ENCODE measurements at regions not wholly inside any gene's neighbourhood (a gene's known extent, or its start where the extent isn't known, plus 50 kb on each side); places are given as distances from the start of the nearest gene placed in this dataset.

- H3K27me3 ChIP-seq (ENCODE audit: control insufficient read depth, insufficient read depth, low read length) = no peaks in the 10 kb centered on the region
Measured at GRCh38 chr5:5783021-5783420, 360.5 kb downstream of the ICE1 start.

DNA sequence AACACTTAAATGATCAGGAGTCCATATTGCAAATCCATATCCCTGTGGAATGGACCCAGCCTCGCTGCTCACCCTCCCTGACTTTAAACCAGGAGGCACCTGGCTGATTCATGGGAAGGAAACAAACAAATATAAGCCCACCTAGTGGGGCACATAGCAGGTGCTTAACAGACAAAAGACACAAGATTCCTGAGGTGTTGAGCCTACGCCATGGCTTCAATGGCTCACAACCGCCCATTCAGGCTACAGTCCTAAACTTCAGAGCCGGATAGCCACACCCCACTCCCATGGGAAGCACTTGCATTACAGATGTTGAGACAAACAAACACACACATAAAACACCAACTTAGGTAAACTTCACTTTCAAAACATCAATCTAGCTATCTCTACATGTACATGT, 359.9 kb downstream of the ICE1 start:
- no peaks in the 10 kb centered on the region for H3K27me3 ChIP-seq (ENCODE audit: control insufficient read depth, insufficient read depth, low read length)
- no peak overlapping the region for H3K4me3 ChIP-seq (ENCODE audit: low read length)
- no peak overlapping the region for H3K27ac ChIP-seq (ENCODE audit: low read depth, low read length)
- no peak overlapping the region for H3K9ac ChIP-seq (ENCODE audit: low read length)
- no peaks in the 10 kb centered on the region for H3K36me3 ChIP-seq (ENCODE audit: control insufficient read depth, insufficient read depth, low read length)
- H3K4me1 ChIP-seq (ENCODE audit: control insufficient read depth, insufficient read depth, low read length) = no peaks in the 10 kb centered on the region

More at GRCh38 chr5:5783021-5783420, 360.5 kb downstream of the ICE1 start:
- Histone ChIP-seq H3K4me3 (ENCODE audit: low read length) (no peak overlapping the region), H3K36me3 (ENCODE audit: control insufficient read depth, insufficient read depth, low read length) (no peaks in the 10 kb centered on the region), H3K4me1 (ENCODE audit: control insufficient read depth, insufficient read depth, low read length) (no peaks in the 10 kb centered on the region), H3K9ac (ENCODE audit: low read length) (no peak overlapping the region), H3K27ac (ENCODE audit: low read depth, low read length) (no peak overlapping the region)

DNA sequence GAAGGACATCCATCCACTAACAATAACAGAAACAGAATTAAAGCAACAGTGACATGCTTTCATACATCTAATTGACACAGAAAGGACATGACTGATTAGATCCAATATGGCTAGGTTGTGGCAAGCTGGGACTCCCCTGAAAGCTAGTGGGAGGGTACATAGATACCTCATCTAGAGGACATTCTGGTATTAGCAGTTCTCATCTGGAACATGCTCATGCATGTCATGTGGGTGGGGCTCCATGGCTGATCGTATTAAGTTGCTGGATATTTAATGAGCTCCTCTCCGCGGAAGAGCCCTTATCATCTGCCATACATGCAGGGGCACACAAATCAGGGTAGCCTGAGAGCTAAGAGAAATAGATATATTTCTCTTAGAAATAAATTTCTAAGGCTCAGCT, 358.9 kb downstream of the ICE1 start:
- H3K4me1 ChIP-seq (ENCODE audit: control insufficient read depth, insufficient read depth, low read length) = no peaks in the 10 kb centered on the region

DNA sequence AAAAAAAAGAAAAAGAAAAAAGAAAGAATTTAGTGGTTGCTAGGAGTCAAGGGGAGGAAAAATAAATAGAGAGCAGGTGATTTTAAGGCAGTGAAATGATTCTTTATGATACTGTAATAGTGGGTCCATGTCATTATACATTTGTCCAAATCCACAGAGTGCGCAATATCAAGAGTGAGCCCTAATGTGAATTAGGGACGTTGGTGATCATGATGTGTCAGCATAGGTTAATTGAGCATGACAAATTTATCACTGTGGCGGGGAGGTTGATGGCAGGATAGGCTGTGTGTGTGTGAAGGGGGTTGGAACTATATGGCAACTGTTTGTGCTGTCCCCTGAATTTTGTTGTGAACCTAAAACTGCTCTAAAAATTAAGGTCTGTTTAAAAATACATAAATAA, 357.8 kb downstream of the ICE1 start:
- Histone ChIP-seq H3K36me3 (ENCODE audit: control insufficient read depth, insufficient read depth, low read length) (no peaks in the 10 kb centered on the region), H3K9ac (ENCODE audit: low read length) (no peak overlapping the region), H3K27ac (ENCODE audit: low read depth, low read length) (no peak overlapping the region), H3K27me3 (ENCODE audit: control insufficient read depth, insufficient read depth, low read length) (no peaks in the 10 kb centered on the region), H3K4me1 (ENCODE audit: control insufficient read depth, insufficient read depth, low read length) (no peaks in the 10 kb centered on the region), H3K4me3 (ENCODE audit: low read length) (no peak overlapping the region)

More for the DNA sequence above, 358.9 kb downstream of the ICE1 start:
- no peak overlapping the region for H3K27ac ChIP-seq (ENCODE audit: low read depth, low read length)
- no peak overlapping the region for H3K4me3 ChIP-seq (ENCODE audit: low read length)
- H3K9ac ChIP-seq (ENCODE audit: low read length) = no peak overlapping the region
- no peaks in the 10 kb centered on the region for H3K36me3 ChIP-seq (ENCODE audit: control insufficient read depth, insufficient read depth, low read length)
- H3K27me3 ChIP-seq (ENCODE audit: control insufficient read depth, insufficient read depth, low read length) = no peaks in the 10 kb centered on the region

GRCh38 chr5:5777013-5777412, 354.5 kb downstream of the ICE1 start:
- no peaks in the 10 kb centered on the region for H3K36me3 ChIP-seq (ENCODE audit: control insufficient read depth, insufficient read depth, low read length)
- no peak overlapping the region for H3K27ac ChIP-seq (ENCODE audit: low read depth, low read length)
- H3K27me3 ChIP-seq (ENCODE audit: control insufficient read depth, insufficient read depth, low read length) = no peaks in the 10 kb centered on the region
- H3K9ac ChIP-seq (ENCODE audit: low read length) = no peak overlapping the region
- no peaks in the 10 kb centered on the region for H3K4me1 ChIP-seq (ENCODE audit: control insufficient read depth, insufficient read depth, low read length)
- no peak overlapping the region for H3K4me3 ChIP-seq (ENCODE audit: low read length)

- Histone ChIP-seq H3K4me3 (ENCODE audit: low read length) (no peak overlapping the region), H3K36me3 (ENCODE audit: control insufficient read depth, insufficient read depth, low read length) (no peaks in the 10 kb centered on the region), H3K27ac (ENCODE audit: low read depth, low read length) (no peak overlapping the region)
Measured at GRCh38 chr5:5772202-5772601, 349.7 kb downstream of the ICE1 start.

GRCh38 chr5:5770825-5771224, 348.3 kb downstream of the ICE1 start:
- H3K4me1 ChIP-seq (ENCODE audit: control insufficient read depth, insufficient read depth, low read length) = no peaks in the 10 kb centered on the region
- no peak overlapping the region for H3K27ac ChIP-seq (ENCODE audit: low read depth, low read length)
- H3K36me3 ChIP-seq (ENCODE audit: control insufficient read depth, insufficient read depth, low read length) = no peaks in the 10 kb centered on the region
- H3K27me3 ChIP-seq (ENCODE audit: control insufficient read depth, insufficient read depth, low read length) = no peaks in the 10 kb centered on the region
- no peak overlapping the region for H3K9ac ChIP-seq (ENCODE audit: low read length)
- no peak overlapping the region for H3K4me3 ChIP-seq (ENCODE audit: low read length)

More at GRCh38 chr5:5772202-5772601, 349.7 kb downstream of the ICE1 start:
- H3K27me3 ChIP-seq (ENCODE audit: control insufficient read depth, insufficient read depth, low read length) = no peaks in the 10 kb centered on the region
- no peak overlapping the region for H3K9ac ChIP-seq (ENCODE audit: low read length)
- no peaks in the 10 kb centered on the region for H3K4me1 ChIP-seq (ENCODE audit: control insufficient read depth, insufficient read depth, low read length)

DNA sequence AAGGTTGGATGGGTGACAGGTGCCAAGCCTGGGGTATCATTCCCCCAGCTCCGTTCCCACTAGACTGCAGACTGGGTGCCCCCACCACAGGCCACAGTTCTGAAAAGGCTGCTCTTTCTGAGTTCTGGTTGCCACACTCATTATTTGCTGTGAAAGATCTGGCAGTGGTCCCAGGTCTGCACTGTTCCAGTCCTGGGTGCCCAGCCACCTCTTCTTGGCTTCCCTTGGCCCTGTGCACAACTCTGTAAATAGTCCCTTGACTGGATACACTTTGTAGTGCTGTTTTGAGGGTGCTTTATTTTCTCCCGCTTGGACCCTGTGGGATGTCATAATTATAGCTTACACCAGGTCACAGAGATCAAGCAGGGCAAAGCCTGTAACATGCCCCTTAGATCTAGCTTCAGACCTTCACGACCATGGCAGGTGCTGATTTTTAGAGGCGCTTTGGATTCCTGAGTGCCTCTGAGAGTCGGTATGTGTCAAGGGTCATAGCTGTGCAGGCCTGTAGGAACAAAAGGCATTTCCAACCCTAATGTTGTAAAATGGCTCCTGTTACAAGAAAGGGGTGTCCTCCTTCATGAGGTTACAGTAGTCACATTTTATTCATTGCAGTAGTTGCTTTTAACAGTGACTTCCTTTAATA, 344.9 kb downstream of the ICE1 start:
- Histone ChIP-seq H3K36me3 (ENCODE audit: control insufficient read depth, insufficient read depth, low read length) (no peaks in the 10 kb centered on the region), H3K9ac (ENCODE audit: low read length) (no peak overlapping the region), H3K4me3 (ENCODE audit: low read length) (no peak overlapping the region), H3K4me1 (ENCODE audit: control insufficient read depth, insufficient read depth, low read length) (no peaks in the 10 kb centered on the region), H3K27me3 (ENCODE audit: control insufficient read depth, insufficient read depth, low read length) (no peaks in the 10 kb centered on the region), H3K27ac (ENCODE audit: low read depth, low read length) (no peak overlapping the region)

DNA sequence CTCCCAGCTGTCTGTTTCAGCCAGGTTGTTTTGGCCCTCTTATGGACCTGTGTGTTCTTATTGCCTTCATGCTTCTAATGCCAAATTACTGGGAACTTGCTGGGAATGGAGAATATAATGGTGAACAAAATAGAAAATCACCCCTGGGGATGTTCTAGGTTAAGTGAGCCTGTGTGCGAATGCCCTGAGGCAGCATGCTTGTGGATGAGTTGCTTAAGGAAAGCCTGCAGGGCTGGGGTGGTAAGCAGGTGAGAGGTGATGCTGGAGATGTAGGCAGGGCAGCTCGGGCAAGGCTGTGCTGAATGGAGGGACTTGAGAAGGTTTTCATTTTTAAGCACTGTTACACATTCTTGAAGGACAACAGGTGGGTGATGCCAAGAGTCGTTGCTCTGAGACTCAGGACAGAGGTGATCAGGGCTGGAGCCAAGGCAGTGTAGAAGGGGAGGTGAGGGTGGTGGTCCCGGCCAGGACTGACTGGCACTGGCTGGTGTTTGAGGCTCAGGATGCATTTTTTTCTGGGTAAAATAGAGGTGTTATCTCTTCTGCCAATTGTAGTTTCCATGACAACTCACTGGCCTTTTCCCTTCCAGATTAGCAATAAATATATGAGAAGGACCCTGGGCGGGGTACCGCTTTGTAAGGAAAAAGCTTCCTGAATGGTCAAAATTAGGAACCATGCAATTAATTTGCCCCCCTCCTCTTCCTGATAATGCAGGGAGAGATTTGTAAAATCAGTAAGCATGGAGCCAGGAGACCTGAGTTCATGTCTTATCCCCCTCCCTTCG, 342.8 kb downstream of the ICE1 start:
- H3K27ac ChIP-seq (ENCODE audit: low read depth, low read length) = no peak overlapping the region
- no peak overlapping the region for H3K4me3 ChIP-seq (ENCODE audit: low read length)
- H3K9ac ChIP-seq (ENCODE audit: low read length) = no peak overlapping the region
- no peaks in the 10 kb centered on the region for H3K27me3 ChIP-seq (ENCODE audit: control insufficient read depth, insufficient read depth, low read length)
- H3K4me1 ChIP-seq (ENCODE audit: control insufficient read depth, insufficient read depth, low read length) = no peaks in the 10 kb centered on the region
- H3K36me3 ChIP-seq (ENCODE audit: control insufficient read depth, insufficient read depth, low read length) = no peaks in the 10 kb centered on the region

GRCh38 chr5:5764246-5764645, 341.8 kb downstream of the ICE1 start:
- Histone ChIP-seq H3K4me3 (ENCODE audit: low read length) (no peak overlapping the region), H3K36me3 (ENCODE audit: control insufficient read depth, insufficient read depth, low read length) (no peaks in the 10 kb centered on the region)

GRCh38 chr5:5756762-5757161, 334.3 kb downstream of the ICE1 start:
- Histone ChIP-seq H3K36me3 (ENCODE audit: control insufficient read depth, insufficient read depth, low read length) (no peaks in the 10 kb centered on the region), H3K4me1 (ENCODE audit: control insufficient read depth, insufficient read depth, low read length) (no peaks in the 10 kb centered on the region), H3K27me3 (ENCODE audit: control insufficient read depth, insufficient read depth, low read length) (no peaks in the 10 kb centered on the region), H3K9ac (ENCODE audit: low read length) (no peak overlapping the region), H3K4me3 (ENCODE audit: low read length) (no peak overlapping the region), H3K27ac (ENCODE audit: low read depth, low read length) (no peak overlapping the region)

More at GRCh38 chr5:5764246-5764645, 341.8 kb downstream of the ICE1 start:
- Histone ChIP-seq H3K9ac (ENCODE audit: low read length) (no peak overlapping the region), H3K4me1 (ENCODE audit: control insufficient read depth, insufficient read depth, low read length) (no peaks in the 10 kb centered on the region), H3K27me3 (ENCODE audit: control insufficient read depth, insufficient read depth, low read length) (no peaks in the 10 kb centered on the region), H3K27ac (ENCODE audit: low read depth, low read length) (no peak overlapping the region)

DNA sequence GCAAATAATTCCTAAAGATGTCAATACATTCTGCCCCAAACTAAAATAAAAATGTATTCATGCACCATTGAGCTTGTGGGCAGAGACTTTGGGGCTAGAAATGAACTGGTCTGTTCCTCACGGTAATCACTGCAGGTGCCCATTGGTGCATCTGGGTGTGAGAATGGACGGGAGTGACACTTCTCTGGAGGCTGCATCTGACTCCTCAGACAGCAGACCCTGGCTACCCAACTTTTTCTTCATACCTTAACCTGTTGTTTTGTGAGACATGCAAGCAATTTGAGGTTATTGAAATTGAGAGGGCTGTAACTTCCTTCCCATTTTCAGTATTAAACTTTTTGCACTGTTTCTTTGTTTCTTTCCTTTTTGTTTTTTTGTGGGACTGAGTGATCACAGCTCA, 333.4 kb downstream of the ICE1 start:
- Histone ChIP-seq H3K36me3 (ENCODE audit: control insufficient read depth, insufficient read depth, low read length) (no peaks in the 10 kb centered on the region), H3K9ac (ENCODE audit: low read length) (no peak overlapping the region), H3K4me1 (ENCODE audit: control insufficient read depth, insufficient read depth, low read length) (no peaks in the 10 kb centered on the region), H3K4me3 (ENCODE audit: low read length) (no peak overlapping the region), H3K27me3 (ENCODE audit: control insufficient read depth, insufficient read depth, low read length) (no peaks in the 10 kb centered on the region), H3K27ac (ENCODE audit: low read depth, low read length) (no peak overlapping the region)

GRCh38 chr5:5752844-5753243, 330.4 kb downstream of the ICE1 start:
- H3K4me3 ChIP-seq (ENCODE audit: low read length) = no peak overlapping the region
- no peaks in the 10 kb centered on the region for H3K4me1 ChIP-seq (ENCODE audit: control insufficient read depth, insufficient read depth, low read length)
- no peaks in the 10 kb centered on the region for H3K36me3 ChIP-seq (ENCODE audit: control insufficient read depth, insufficient read depth, low read length)
- H3K27me3 ChIP-seq (ENCODE audit: control insufficient read depth, insufficient read depth, low read length) = no peaks in the 10 kb centered on the region
- no peak overlapping the region for H3K27ac ChIP-seq (ENCODE audit: low read depth, low read length)
- no peak overlapping the region for H3K9ac ChIP-seq (ENCODE audit: low read length)
